Panc1 (cell line): ENCODE measurements at regions not wholly inside any gene's neighbourhood (a gene's known extent, or its start where the extent isn't known, plus 50 kb on each side); places are given as distances from the start of the nearest gene placed in this dataset.
"Not testable (repeated sequence)": the region's sequence is repeated elsewhere in the genome, so short reads cannot be mapped to it uniquely, and the experiment has no call there.

Experiments
- ATAC-seq: fragments of 200-7000 bp; cut with Tn5 transposase; 2 replicates; pipeline ENCODE4 v1.9.1; 2020; ENCODE audit warnings: mild to moderate bottlenecking, moderate library complexity
- BruUV-seq: library from RNA; stranded (reverse); fragments of 400-500 nt; replicated peaks from 2 replicates; lab custom pipeline; 2021; lab: Mats Ljungman, UMichigan
- CTCF ChIA-PET: fragments of 300-600 bp; sonication (Branson Sonifier 250); formaldehyde crosslinking; loops from one replicate; lab custom pipeline; 2022; ENCODE audit warnings: antibody characterized with exemption; lab: Charles Lee
- POLR2A ChIA-PET: fragments of 300-600 bp; sonication (Branson Sonifier 250); formaldehyde crosslinking; loops from one replicate; lab custom pipeline; 2022; ENCODE audit warnings: antibody characterized with exemption; lab: Charles Lee
- DNase-seq: peaks from one replicate; pipeline ENCODE4 v3.0.0-alpha.2; 2010; ENCODE audit warnings: low read depth, low spot score
- H3K27ac ChIP-seq: 2 replicates; pipeline ENCODE4 v1.5.1; 2011; ENCODE audit warnings: mild to moderate bottlenecking, low read length, inconsistent platforms
- H3K27me3 ChIP-seq: fragments of 200-500 bp; sonication (Bioruptor generic); 2 replicates; pipeline ENCODE4 v1.6.0; 2014; ENCODE audit warnings: low read length, inconsistent platforms; ENCODE audit not compliant: control insufficient read depth, insufficient read depth
- H3K36me3 ChIP-seq: fragments of 200-500 bp; sonication (Bioruptor generic); 2 replicates; pipeline ENCODE4 v1.5.1; 2014; ENCODE audit warnings: inconsistent platforms, mild to moderate bottlenecking, low read length, moderate library complexity; ENCODE audit not compliant: control insufficient read depth, insufficient read depth
- H3K4me1 ChIP-seq: 2 replicates; pipeline ENCODE4 v1.5.1; 2011; ENCODE audit warnings: inconsistent platforms, mild to moderate bottlenecking, low read length, moderate library complexity; ENCODE audit not compliant: control insufficient read depth, insufficient read depth
- H3K4me3 ChIP-seq, 2 experiments: 2 replicates each; pipeline ENCODE4 v1.5.1; 2011 to 2012; ENCODE audit warnings: low read depth in 2 of 2, low read length in 2 of 2, mild to moderate bottlenecking in 2 of 2, inconsistent platforms in 1 of 2, moderate library complexity in 1 of 2
- H3K9me3 ChIP-seq: fragments of 200-500 bp; sonication (Bioruptor generic); 2 replicates; pipeline ENCODE4 v1.5.1; 2014; ENCODE audit warnings: low read depth, mild to moderate bottlenecking, inconsistent platforms, low read length, moderate library complexity; ENCODE audit not compliant: control insufficient read depth, insufficient read depth
- in situ Hi-C: cut with HindIII; loops from 2 replicates; pipeline ENCODE4 v1.10.0; 2016; ENCODE audit warnings: low sequenced_read_pairs, low pct_unique_long_range_greater_than_20kb
- intact Hi-C: fragments of 100-400 bp; cut with micrococcal nuclease; formaldehyde crosslinking; loops from one replicate; pipeline ENCODE4 v1.10.0; 2022; ENCODE audit not compliant: unreplicated experiment

DNA sequence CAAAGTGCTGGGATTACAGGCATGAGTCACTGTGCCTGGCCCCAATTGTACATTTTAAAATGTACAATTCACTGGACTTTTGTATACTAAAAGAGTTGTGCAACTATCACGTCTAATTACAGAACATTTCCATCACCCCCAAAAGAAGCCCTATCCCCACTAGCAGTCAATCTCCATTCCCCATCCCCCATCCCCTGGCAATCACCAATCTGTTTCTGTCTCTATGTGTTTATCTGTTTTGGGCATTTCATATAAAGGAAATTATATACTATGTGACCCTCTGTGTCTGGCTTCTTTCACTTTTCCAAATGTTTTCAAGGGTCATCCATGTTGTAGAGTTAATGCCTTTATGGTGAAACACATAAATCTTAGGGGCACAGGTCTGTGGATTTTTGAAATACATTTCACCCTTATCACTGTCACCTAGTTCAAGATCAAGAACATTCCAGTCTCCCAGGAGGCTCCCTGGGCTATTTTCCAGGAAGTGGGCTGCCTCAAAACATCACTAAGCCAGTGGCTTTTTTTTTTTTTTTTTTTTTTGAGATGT lies 129.2 kb downstream of the CRLF3 start:
- ATAC-seq, H3K27me3 ChIP-seq, H3K27ac ChIP-seq, H3K4me1 ChIP-seq, POLR2A ChIA-PET, H3K4me3 ChIP-seq, intact Hi-C loops, H3K9me3 ChIP-seq, H3K36me3 ChIP-seq, CTCF ChIA-PET, in situ Hi-C loops, DNase-seq, BruUV-seq: not testable (repeated sequence)

DNA sequence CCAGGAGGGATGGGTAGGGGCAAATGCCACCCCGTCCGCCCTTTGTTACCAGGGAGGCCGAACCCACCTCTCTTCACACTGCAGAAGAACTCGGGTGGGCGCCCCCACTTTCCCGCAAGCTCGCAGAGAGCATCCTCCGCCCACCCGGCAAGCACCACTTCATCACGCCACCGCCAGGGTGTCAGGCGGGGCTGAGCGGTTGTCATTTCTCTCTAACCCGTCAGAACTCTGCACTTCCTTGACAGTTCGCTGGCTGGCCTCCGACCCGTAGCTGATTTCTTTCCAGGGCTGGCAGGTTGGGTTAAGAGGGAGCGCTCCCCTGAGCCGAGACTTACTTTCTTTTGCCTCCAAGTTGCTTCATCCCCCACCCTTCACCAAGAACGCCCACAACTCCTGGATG lies 130.7 kb downstream of the CRLF3 start:
- H3K27me3 ChIP-seq, H3K4me1 ChIP-seq, CTCF ChIA-PET, BruUV-seq, H3K4me3 ChIP-seq, H3K27ac ChIP-seq, H3K9me3 ChIP-seq, H3K36me3 ChIP-seq, intact Hi-C loops, POLR2A ChIA-PET, ATAC-seq, in situ Hi-C loops, DNase-seq: not testable (repeated sequence)

DNA sequence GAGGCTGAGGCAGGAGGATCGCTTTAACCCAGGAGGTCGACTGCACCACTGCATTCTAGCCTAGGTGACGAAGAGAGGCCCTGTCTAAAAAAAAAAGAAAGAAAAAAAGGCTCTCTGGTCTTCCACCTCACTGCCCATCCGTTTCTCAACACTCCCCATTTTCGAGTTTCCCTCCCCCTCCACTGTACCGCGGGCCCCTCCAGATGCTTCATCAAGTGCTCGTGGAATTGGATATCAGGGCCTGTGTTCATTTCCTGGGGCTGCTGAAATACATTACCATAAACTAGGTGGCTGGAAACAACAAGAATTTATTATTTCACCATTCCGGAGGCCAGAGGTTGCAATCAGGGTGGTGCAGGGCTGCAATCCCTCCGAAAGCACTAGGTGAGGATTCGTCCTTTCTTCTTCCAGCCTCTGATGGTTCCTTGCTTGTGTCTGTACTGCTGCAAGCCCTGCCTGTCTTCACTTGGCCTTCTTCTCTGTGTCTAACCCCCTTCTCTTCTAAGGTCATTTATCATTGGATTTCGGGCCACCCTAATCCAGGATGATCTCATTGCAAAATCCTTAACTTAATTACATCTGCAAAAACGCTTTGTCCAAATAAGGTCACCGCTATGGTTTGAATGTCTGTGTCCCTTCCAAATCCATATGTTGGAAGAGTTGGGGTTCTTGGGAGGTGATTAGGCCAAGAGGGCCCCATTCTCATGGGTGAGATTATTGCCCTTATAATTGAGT lies 135.1 kb downstream of the CRLF3 start:
- CTCF ChIA-PET, H3K4me1 ChIP-seq, POLR2A ChIA-PET, ATAC-seq, H3K27ac ChIP-seq, H3K27me3 ChIP-seq, H3K36me3 ChIP-seq, intact Hi-C loops, DNase-seq, BruUV-seq, H3K4me3 ChIP-seq, H3K9me3 ChIP-seq, in situ Hi-C loops: not testable (repeated sequence)

DNA sequence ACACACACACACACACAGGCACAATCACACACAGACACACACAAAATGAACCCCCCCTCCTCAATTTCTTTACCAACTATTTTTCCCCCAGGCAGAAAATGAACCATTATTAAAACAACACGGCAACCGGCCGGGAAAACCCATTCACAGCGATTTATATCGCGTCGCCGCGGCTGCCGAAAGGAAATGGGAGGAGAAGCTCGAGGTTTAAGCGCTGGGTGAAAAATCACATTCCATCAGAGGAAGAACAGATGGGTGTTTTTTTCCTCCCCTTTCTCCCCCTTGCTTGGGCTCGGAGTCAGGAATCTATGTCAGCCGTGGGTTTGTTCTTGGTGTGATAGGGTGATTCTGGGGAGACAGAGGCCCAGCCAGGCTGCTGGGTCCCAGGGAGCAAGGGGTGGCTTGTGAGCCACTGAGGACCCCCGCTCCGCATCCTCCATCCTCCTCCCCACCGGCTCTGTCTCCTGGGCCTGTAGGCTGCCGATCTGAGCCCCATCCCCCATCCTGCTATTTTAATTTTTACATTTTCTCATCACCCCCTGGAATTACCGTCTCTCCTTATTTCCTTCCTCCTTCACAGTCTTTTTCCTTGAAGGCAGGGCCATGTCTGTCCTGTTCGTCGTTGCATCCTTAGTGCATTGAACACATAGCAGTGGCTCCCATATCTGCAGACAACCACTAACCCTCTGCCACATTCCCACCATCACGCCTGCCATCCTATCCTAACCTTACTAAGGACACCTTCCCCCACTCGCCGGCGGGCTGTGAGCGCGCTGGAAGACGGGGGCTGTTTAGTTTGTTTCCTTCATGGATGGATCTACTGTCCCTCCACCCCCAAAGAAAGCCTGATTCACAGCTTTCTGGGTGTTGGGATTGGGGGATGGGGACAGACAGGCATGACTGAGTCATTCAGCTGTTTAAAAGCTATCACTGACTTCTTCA lies 137.7 kb downstream of the CRLF3 start:
- H3K27ac ChIP-seq, H3K27me3 ChIP-seq, BruUV-seq, CTCF ChIA-PET, in situ Hi-C loops, intact Hi-C loops, DNase-seq, H3K36me3 ChIP-seq, H3K4me1 ChIP-seq, H3K9me3 ChIP-seq, H3K4me3 ChIP-seq, POLR2A ChIA-PET: not testable (repeated sequence)
- ATAC-seq, result peak; percentile 24

DNA sequence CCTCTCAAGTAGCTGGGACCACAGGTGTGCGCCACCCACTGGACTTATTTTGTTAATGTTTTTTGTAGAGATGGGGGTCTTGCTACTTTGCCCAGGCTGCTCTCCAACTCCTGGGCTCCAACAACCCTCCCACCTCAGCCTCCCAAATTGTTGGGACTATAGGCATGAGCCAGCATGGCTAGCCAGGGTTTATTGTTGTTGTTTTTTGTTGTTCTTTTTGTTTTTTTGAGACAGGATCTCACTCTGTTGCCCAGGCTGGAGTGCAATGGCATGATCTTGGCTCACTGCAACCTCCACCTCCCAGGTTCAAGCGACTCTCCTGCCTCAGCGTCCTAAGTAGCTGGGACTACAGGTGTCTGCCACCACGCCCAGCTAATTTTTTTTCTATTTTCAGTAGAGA lies 142.2 kb downstream of the CRLF3 start:
- H3K27ac ChIP-seq, in situ Hi-C loops, H3K4me3 ChIP-seq, BruUV-seq, intact Hi-C loops, H3K9me3 ChIP-seq, ATAC-seq, H3K27me3 ChIP-seq, H3K4me1 ChIP-seq, H3K36me3 ChIP-seq, DNase-seq, POLR2A ChIA-PET, CTCF ChIA-PET: not testable (repeated sequence)

DNA sequence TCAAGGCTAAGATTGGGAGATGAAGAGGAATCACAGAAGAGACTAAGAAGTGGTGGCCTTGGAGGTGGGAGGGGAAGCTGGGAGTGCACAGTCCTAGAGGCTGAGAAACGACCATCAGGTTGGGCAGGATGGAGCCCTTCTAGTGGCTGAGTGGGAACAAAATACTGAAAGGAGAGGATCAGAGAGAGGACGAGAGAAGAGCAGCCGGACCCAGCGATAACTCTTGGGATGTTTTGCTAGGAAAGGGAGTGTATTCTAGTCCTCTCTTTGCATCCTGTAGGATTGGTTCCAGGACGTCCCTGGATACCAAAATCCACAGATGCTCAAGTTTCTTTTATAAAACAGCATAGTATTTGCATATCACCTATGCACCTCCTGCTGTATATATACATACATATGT lies 143.8 kb downstream of the CRLF3 start:
- DNase-seq, H3K4me1 ChIP-seq, H3K4me3 ChIP-seq, CTCF ChIA-PET, H3K36me3 ChIP-seq, in situ Hi-C loops, H3K27ac ChIP-seq, intact Hi-C loops, H3K9me3 ChIP-seq, BruUV-seq, H3K27me3 ChIP-seq: not testable (repeated sequence)
- peak; percentile 58; the same call in 1 of the 2 replicates for ATAC-seq
- POLR2A ChIA-PET, result interaction anchor here (0.7 kb wide), 1 partner anchor 596 kb away, joined by 7 read pairs; no protein-coding TSS in a partner anchor
